Kidney (tissue), 13 donors: ENCODE measurements at regions not wholly inside any gene's neighbourhood (a gene's known extent, or its start where the extent isn't known, plus 50 kb on each side); places are given as distances from the start of the nearest gene placed in this dataset.

Experiments used
- DNase-seq, 5 donors: peaks; one replicate each; pipeline ENCODE4 v3.0.0-alpha.2; 2013 to 2020
- FAIRE-seq: peaks from 2 replicates; lab custom pipeline; 2012; peaks lifted over from hg19 to GRCh38; lab: Jason Lieb, UNC
- H3K27ac ChIP-seq, 2 donors: one replicate each; pipeline ENCODE4 v1.7.0; 2013; ENCODE audit warnings: low read depth in 2 of 2, low read length in 2 of 2, inconsistent platforms in 1 of 2
- H3K27me3 ChIP-seq: one replicate; pipeline ENCODE4 v1.7.1; 2013; ENCODE audit warnings: low read length, inconsistent platforms; ENCODE audit not compliant: control insufficient read depth, insufficient read depth
- H3K36me3 ChIP-seq, 3 donors: one replicate each; pipeline versions ENCODE4 v1.7.0 to v1.7.1; 2013; ENCODE audit warnings: low read length in 3 of 3, control low read depth in 1 of 3, inconsistent platforms in 1 of 3; ENCODE audit not compliant: insufficient read depth in 3 of 3, control insufficient read depth in 2 of 3
- H3K4me1 ChIP-seq, 3 donors: one replicate each; pipeline versions ENCODE4 v1.7.0 to v1.7.1; 2013; ENCODE audit warnings: low read length in 3 of 3, inconsistent platforms in 1 of 3, low read depth in 1 of 3; ENCODE audit not compliant: control insufficient read depth in 2 of 3, insufficient read depth in 2 of 3
- H3K4me3 ChIP-seq, 3 donors: one replicate each; pipeline versions ENCODE4 v1.7.0 to v1.8.1; 2013; ENCODE audit warnings: low read length in 3 of 3, control low read depth in 1 of 3, inconsistent platforms in 1 of 3
- H3K9ac ChIP-seq, 3 donors: one replicate each; pipeline versions ENCODE4 v1.7.0 to v1.7.1; 2013; ENCODE audit warnings: low read length in 3 of 3, control low read depth in 1 of 3, inconsistent platforms in 1 of 3
- H3K9me3 ChIP-seq, 3 donors: one replicate each; pipeline versions ENCODE4 v1.7.0 to v1.7.1; 2013; ENCODE audit warnings: low read length in 3 of 3, control low read depth in 1 of 3, inconsistent platforms in 1 of 3; ENCODE audit not compliant: control insufficient read depth in 2 of 3, insufficient read depth in 1 of 3
- CTCF ChIP-seq: IDR thresholded peaks from 3 replicates; pipeline ENCODE4 v1.5.1; 2012; ENCODE audit warnings: mild to moderate bottlenecking, moderate library complexity, borderline replicate concordance; ENCODE audit not compliant: insufficient read depth; ENCODE audit errors: extremely low read depth
- intact Hi-C: fragments of 100-400 bp; cut with DNase I; formaldehyde crosslinking; loops from one replicate; pipeline ENCODE4 v1.11.1; 2022
- donor health status: control.
- donor health status: control.
- donor health status: control.
- donor health status: control.
- donor health status: control.
- donor health status: DM: yes; HTN: yes; CAD: no.
- donor health status: Normal renal cell carcinoma (clear cell type).

GRCh38 chr1:112074711-112075110 is 85.2 kb upstream of the KCND3 start:
- Histone ChIP-seq H3K4me1 (no peaks in the 10 kb centered on the region), H3K27me3 (no peaks in the 10 kb centered on the region), H3K36me3 (no peaks in the 10 kb centered on the region), H3K9ac (no peak overlapping the region), H3K27ac (no peak overlapping the region), H3K4me3 (no peak overlapping the region), H3K9me3 (peaks cover 0 to 4% (median 0%) of the 10 kb centered on the region in 3 donors)
- intact Hi-C loops: no loop called here
- no peak for TF ChIP-seq CTCF
- no peak for DNase-seq
- no peak for FAIRE-seq

GRCh38 chr1:112075566-112075965 is 86.1 kb upstream of the KCND3 start:
- no peak for TF ChIP-seq CTCF
- intact Hi-C loops: no loop called here
- no peak overlapping the region for H3K4me3 ChIP-seq
- H3K36me3 ChIP-seq: no peaks in the 10 kb centered on the region
- DNase-seq: no peak
- H3K27me3 ChIP-seq: no peaks in the 10 kb centered on the region
- no peak overlapping the region for H3K9ac ChIP-seq
- FAIRE-seq: no peak
- H3K4me1 ChIP-seq: no peaks in the 10 kb centered on the region
- peaks cover 0 to 4% (median 0%) of the 10 kb centered on the region in 3 donors for H3K9me3 ChIP-seq
- H3K27ac ChIP-seq: no peak overlapping the region

GRCh38 chr1:112079446-112079845 is 90.0 kb upstream of the KCND3 start:
- FAIRE-seq: no peak

More at GRCh38 chr1:112079446-112079845, 90.0 kb upstream of the KCND3 start:
- Histone ChIP-seq H3K9me3 (no peaks in the 10 kb centered on the region), H3K9ac (no peak overlapping the region), H3K4me1 (no peaks in the 10 kb centered on the region), H3K4me3 (no peak overlapping the region), H3K27ac (no peak overlapping the region), H3K27me3 (no peaks in the 10 kb centered on the region), H3K36me3 (no peaks in the 10 kb centered on the region)
- intact Hi-C loops: no loop called here
- no peak for DNase-seq
- TF ChIP-seq CTCF: no peak
